ENCODE measurements at regions not wholly inside any gene's neighbourhood (a gene's known extent, or its start where the extent isn't known, plus 50 kb on each side); places are given as distances from the start of the nearest gene placed in this dataset.

DNA sequence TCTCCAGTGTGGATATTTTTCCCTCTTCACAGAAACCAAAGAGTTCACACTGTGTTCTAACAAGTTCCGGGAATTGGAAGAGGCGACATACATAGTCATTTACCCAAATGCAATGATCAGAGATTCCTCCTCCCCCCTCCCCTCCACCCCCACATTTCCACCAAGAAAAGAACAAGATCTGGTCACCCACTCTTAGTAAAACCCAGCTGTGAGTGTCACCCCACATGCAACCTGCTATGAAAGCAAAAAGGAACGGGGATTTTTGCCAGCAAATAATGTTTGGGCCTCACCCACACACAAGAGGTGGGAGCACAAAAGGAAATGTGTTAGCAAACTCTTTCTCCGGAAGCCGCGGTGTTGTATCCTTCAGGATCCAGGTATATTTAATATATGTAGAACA lies 745.0 kb upstream of the AUTS2 start:
- TF ChIP-seq, protein P1, sequence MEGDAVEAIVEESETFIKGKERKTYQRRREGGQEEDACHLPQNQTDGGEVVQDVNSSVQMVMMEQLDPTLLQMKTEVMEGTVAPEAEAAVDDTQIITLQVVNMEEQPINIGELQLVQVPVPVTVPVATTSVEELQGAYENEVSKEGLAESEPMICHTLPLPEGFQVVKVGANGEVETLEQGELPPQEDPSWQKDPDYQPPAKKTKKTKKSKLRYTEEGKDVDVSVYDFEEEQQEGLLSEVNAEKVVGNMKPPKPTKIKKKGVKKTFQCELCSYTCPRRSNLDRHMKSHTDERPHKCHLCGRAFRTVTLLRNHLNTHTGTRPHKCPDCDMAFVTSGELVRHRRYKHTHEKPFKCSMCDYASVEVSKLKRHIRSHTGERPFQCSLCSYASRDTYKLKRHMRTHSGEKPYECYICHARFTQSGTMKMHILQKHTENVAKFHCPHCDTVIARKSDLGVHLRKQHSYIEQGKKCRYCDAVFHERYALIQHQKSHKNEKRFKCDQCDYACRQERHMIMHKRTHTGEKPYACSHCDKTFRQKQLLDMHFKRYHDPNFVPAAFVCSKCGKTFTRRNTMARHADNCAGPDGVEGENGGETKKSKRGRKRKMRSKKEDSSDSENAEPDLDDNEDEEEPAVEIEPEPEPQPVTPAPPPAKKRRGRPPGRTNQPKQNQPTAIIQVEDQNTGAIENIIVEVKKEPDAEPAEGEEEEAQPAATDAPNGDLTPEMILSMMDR (IDR thresholded peaks at IDR 0.05) = no peak
- H3K4me3 ChIP-seq = no peak overlapping the region
- H3K9me3 ChIP-seq = no peaks in the 10 kb centered on the region
- no peak overlapping the region for H3K27ac ChIP-seq
- H3K36me3 ChIP-seq = no peaks in the 10 kb centered on the region
- no peaks in the 10 kb centered on the region for H3K27me3 ChIP-seq
- no peaks in the 10 kb centered on the region for H3K4me1 ChIP-seq
- DNase-seq (ENCODE audit: low spot score) = no peak

DNA sequence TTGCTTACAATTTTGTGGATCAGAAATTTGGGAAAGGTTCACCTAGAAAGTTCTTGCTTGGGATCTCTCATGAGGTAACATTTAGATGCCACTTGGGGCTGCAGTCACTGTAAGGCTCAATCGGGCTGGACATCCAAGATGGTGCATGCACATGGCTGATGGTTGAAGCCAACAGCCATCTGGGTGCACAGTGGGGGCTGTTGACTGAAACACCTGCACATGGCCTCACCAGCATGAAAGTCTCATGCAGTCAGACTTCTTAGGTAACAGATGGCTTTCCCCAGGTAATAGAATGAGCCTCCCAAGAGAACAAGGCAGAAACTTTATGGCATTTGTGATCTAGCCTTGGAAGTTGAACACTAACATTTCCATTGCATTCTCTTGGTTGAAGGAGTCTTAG lies 740.7 kb upstream of the AUTS2 start:
- Histone ChIP-seq H3K4me1 (no peaks in the 10 kb centered on the region), H3K27me3 (no peaks in the 10 kb centered on the region), H3K4me3 (no peak overlapping the region), H3K9me3 (no peaks in the 10 kb centered on the region), H3K36me3 (no peaks in the 10 kb centered on the region), H3K27ac (no peak overlapping the region)
- DNase-seq (ENCODE audit: low spot score) = no peak
- TF ChIP-seq, protein P1 (IDR thresholded peaks at IDR 0.05) = no peak

DNA sequence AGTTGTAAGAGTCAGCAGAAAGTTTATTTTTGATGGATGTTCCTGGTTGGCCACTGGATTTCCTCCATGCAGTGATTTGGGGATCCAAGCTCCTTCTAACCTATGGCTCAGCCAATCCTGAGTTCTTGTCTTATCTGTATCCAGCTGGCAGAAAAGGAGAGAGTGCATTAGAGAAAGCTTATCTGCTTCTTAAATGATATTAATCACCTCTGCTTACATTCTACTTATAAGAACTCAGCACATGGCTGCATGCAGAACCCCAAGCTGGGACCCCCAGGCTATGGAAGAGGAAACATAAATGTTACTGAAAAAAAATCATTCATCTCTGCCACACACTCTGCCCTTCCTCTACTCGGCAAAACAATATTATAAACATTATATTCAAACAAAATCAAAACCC lies 739.8 kb upstream of the AUTS2 start:
- no peak for DNase-seq (ENCODE audit: low spot score)
- no peaks in the 10 kb centered on the region for H3K4me1 ChIP-seq
- no peaks in the 10 kb centered on the region for H3K27me3 ChIP-seq
- no peaks in the 10 kb centered on the region for H3K9me3 ChIP-seq
- no peak overlapping the region for H3K27ac ChIP-seq
- TF ChIP-seq, protein P1 (IDR thresholded peaks at IDR 0.05) = no peak
- no peak overlapping the region for H3K4me3 ChIP-seq
- H3K36me3 ChIP-seq = no peaks in the 10 kb centered on the region

DNA sequence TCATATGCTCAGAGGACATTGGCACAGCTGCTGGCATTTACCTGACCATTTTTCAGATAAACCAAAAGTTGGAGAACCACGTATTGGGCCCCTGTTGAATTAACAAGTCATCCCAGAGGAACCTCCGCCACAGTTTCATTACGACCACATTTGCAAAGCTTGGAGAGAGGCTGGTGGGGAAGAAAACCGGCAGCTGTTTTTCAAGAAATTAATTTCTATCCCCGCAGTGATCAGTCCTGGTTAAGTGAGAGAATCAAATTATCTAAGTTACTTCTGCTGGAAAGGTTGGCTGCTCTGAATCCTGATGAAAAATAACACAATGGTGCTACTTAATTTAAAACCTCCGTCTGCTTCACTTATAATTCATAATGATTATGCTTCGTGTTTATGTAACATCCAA lies 737.1 kb upstream of the AUTS2 start:
- DNase-seq (ENCODE audit: low spot score) = no peak
- TF ChIP-seq, protein P1 (IDR thresholded peaks at IDR 0.05) = no peak
- H3K27me3 ChIP-seq = no peaks in the 10 kb centered on the region
- H3K9me3 ChIP-seq = no peaks in the 10 kb centered on the region
- no peak overlapping the region for H3K4me3 ChIP-seq
- no peak overlapping the region for H3K27ac ChIP-seq
- H3K36me3 ChIP-seq = no peaks in the 10 kb centered on the region
- H3K4me1 ChIP-seq = no peaks in the 10 kb centered on the region

DNA sequence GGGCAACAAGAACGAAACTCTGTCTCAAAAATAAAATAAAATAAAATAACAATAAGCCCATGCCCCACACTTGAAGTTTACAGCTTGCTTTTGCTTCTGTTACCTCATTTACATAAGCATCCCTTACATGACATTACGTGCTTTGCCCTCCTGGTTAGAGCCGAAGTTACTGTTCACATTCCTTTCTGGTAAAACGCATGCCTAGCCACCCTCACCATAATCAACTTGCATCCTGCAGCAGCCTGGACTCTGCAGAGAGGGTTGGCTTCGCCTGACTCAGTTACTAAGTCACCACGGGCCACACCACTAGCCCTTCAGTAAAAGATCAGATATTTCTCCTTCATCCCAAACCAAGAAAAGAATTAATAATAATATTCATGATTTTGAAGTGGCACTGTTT lies 736.0 kb upstream of the AUTS2 start:
- DNase-seq (ENCODE audit: low spot score) = no peak
- H3K4me1 ChIP-seq = no peaks in the 10 kb centered on the region
- H3K36me3 ChIP-seq = no peaks in the 10 kb centered on the region
- H3K27ac ChIP-seq = no peak overlapping the region
- no peaks in the 10 kb centered on the region for H3K27me3 ChIP-seq
- no peak overlapping the region for H3K4me3 ChIP-seq
- H3K9me3 ChIP-seq = no peaks in the 10 kb centered on the region
- TF ChIP-seq, protein P1 (IDR thresholded peaks at IDR 0.05) = no peak

DNA sequence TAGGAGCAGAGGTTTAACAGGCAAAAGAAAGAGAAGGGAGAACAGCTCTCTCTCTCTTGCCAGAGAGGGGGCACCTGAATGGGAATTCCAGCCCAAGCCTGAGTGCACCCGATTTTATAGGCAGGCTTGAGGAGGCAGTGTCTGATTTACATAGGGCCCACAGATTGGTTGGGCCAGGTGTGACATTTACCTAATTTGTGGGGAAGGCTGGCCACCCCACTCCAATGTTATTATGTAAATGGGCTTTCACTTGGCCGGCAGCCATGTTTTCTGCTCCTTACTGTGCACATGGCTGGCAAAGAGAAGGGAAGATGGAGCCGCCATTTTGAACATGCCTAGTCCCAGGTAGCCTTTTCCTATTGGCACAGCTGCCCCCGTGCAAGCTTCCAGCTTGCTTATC lies 735.5 kb upstream of the AUTS2 start:
- Histone ChIP-seq H3K9me3 (no peaks in the 10 kb centered on the region), H3K27me3 (no peaks in the 10 kb centered on the region), H3K4me1 (no peaks in the 10 kb centered on the region), H3K27ac (no peak overlapping the region), H3K4me3 (no peak overlapping the region), H3K36me3 (no peaks in the 10 kb centered on the region)
- no peak for DNase-seq (ENCODE audit: low spot score)
- TF ChIP-seq, protein P1 (IDR thresholded peaks at IDR 0.05) = no peak
